Heart left ventricle (tissue), 16 donors: ENCODE measurements at regions not wholly inside any gene's neighbourhood (a gene's known extent, or its start where the extent isn't known, plus 50 kb on each side); places are given as distances from the start of the nearest gene placed in this dataset.

ENCODE experiments used
- ATAC-seq, 4 donors: fragments of 200-7000 bp; cut with Tn5 transposase; one replicate each; pipeline ENCODE4 v1.9.1; 2020 to 2022; ENCODE audit warnings: moderate library complexity in 4 of 4, mild to moderate bottlenecking in 3 of 4, moderate number of reproducible peaks in 1 of 4
- DNase-seq, 5 donors: peaks; one replicate each; pipeline ENCODE4 v3.0.0-alpha.2; 2020
- H3K27ac ChIP-seq, 12 donors: fragments of 200-600 bp; sonication (generic) in 4 of 12; one replicate each; pipeline versions ENCODE4 v1.5.0 to v1.8.0; 2016 to 2022; ENCODE audit warnings: mild to moderate bottlenecking in 2 of 12
- H3K27me3 ChIP-seq, 9 donors: fragments of 200-600 bp; sonication (generic) in 2 of 9; one replicate each; pipeline versions ENCODE4 v1.5.1 to v1.8.0; 2016 to 2022; ENCODE audit warnings: mild to moderate bottlenecking in 3 of 9
- H3K36me3 ChIP-seq, 9 donors: fragments of 200-600 bp; sonication (generic) in 2 of 9; one replicate each; pipeline versions ENCODE4 v1.5.0 to v1.8.0; 2018 to 2022; ENCODE audit warnings: mild to moderate bottlenecking in 2 of 9
- H3K4me1 ChIP-seq, 12 donors: fragments of 200-600 bp; sonication (generic) in 4 of 12; one replicate each; pipeline versions ENCODE4 v1.5.0 to v1.8.0; 2016 to 2022; ENCODE audit warnings: mild to moderate bottlenecking in 3 of 12
- H3K4me3 ChIP-seq, 12 donors: fragments of 200-600 bp; sonication (generic) in 4 of 12; one replicate each; pipeline versions ENCODE4 v1.5.0 to v1.8.0; 2017 to 2022; ENCODE audit warnings: mild to moderate bottlenecking in 9 of 12, moderate library complexity in 4 of 12
- H3K9me3 ChIP-seq, 12 donors: fragments of 200-600 bp; sonication (generic) in 4 of 12; one replicate each; pipeline versions ENCODE4 v1.5.0 to v1.8.0; 2016 to 2022; ENCODE audit warnings: mild to moderate bottlenecking in 1 of 12
- POLR2A ChIP-seq, 2 donors: fragments of 450-650 bp; IDR thresholded peaks; one replicate each; pipeline ENCODE4 v1.6.1; 2017; ENCODE audit warnings: antibody characterized with exemption in 2 of 2, mild to moderate bottlenecking in 2 of 2, moderate library complexity in 2 of 2
- WGBS, 4 donors: extraction: QIAGEN DNeasy Blood & Tissue Kit in 2 of 4; methylation state at CpG; one replicate each; pipeline versions ENCODE4 v1.1.5 to v1.1.7; 2013 to 2018; 5-methylcytosine and 5-hydroxymethylcytosine counted together
- intact Hi-C, 10 donors: fragments of 100-400 bp; cut with DNase I; formaldehyde crosslinking; loops; one replicate each; pipeline versions ENCODE4 v1.11.1 to v1.14.2; 2022
- TF ChIP-seq, protein P1 (sequence below), 12 donors: fragments of 200-600 bp; sonication (generic) in 4 of 12; IDR thresholded peaks; one replicate each; pipeline versions ENCODE4 v1.5.0 to v1.8.0; 2018 to 2022; ENCODE audit warnings: antibody characterized with exemption in 12 of 12, mild to moderate bottlenecking in 5 of 12
- donor health status: ischemic (EF 13 %, LVEDD 7.1; RV severe dilation, severe dysfunction).
- donor health status: healthy with polysubstance abuse.
- donor health status: DM: no; HTN: yes; CAD: no.
- donor health status: DM: no; HTN: no; CAD: no.
- donor health status: ischemic (EF 25% LVEDD 6.9; RV normal size, moderate dysfunction).
- donor health status: ischemic (EF 25% LVEDD 5.7; RV mildly dilated, moderate dysfunction).
- donor health status: healthy.
- donor health status: DM: yes; HTN: yes; CAD: no.
- donor health status: ischemic (EF 35%, LVEDD 5.7; RV mildly dilated, moderate dysfunction).
- donor health status: nonischemic (EF 11% LVEDD 7.7; RV severe dilation, severe dysfunction).
- donor health status: DM: yes; HTN: yes; CAD: no.
- donor health status: PGD.
- donor health status: ischemic (EF 29% LVEDD 5.4; RV normal size, mild dysfunction).
- donor health status: nonischemic (EF 23%, LVEDD 6.1; RV moderate dilation, normal function).

GRCh38 chr10:105707603-105708002 is 1066.5 kb downstream of the SORCS3 start:
- no peak for DNase-seq
- Histone ChIP-seq H3K27me3 (no peaks in the 10 kb centered on the region), H3K27ac (no peak overlapping the region), H3K9me3 (peaks cover 0 to 17% (median 5%) of the 10 kb centered on the region in 12 donors), H3K36me3 (no peaks in the 10 kb centered on the region), H3K4me1 (no peaks in the 10 kb centered on the region), H3K4me3 (no peak overlapping the region)
- intact Hi-C loops: no loop called here
- no peak for ATAC-seq
- WGBS, 4 donors: 65 to 81% (median 76%) methylated on average over 2 of the region's 2 CpGs
- TF ChIP-seq, protein P1, sequence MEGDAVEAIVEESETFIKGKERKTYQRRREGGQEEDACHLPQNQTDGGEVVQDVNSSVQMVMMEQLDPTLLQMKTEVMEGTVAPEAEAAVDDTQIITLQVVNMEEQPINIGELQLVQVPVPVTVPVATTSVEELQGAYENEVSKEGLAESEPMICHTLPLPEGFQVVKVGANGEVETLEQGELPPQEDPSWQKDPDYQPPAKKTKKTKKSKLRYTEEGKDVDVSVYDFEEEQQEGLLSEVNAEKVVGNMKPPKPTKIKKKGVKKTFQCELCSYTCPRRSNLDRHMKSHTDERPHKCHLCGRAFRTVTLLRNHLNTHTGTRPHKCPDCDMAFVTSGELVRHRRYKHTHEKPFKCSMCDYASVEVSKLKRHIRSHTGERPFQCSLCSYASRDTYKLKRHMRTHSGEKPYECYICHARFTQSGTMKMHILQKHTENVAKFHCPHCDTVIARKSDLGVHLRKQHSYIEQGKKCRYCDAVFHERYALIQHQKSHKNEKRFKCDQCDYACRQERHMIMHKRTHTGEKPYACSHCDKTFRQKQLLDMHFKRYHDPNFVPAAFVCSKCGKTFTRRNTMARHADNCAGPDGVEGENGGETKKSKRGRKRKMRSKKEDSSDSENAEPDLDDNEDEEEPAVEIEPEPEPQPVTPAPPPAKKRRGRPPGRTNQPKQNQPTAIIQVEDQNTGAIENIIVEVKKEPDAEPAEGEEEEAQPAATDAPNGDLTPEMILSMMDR (IDR thresholded peaks at IDR 0.05): no peak
- TF ChIP-seq POLR2A (IDR thresholded peaks at IDR 0.05): no peak

- ATAC-seq (no peak), DNase-seq (no peak)
- H3K27me3 ChIP-seq: no peaks in the 10 kb centered on the region
- no peak for TF ChIP-seq POLR2A (IDR thresholded peaks at IDR 0.05)
- TF ChIP-seq, protein P1 (IDR thresholded peaks at IDR 0.05): no peak
- H3K4me1 ChIP-seq: no peaks in the 10 kb centered on the region
- no peaks in the 10 kb centered on the region for H3K36me3 ChIP-seq
- H3K27ac ChIP-seq: no peak overlapping the region
- 75 to 86% (median 84%) methylated on average over 3 of the region's 3 CpGs for WGBS, 4 donors
- H3K4me3 ChIP-seq: no peak overlapping the region
- peaks cover 0 to 17% (median 5%) of the 10 kb centered on the region in 12 donors for H3K9me3 ChIP-seq
- intact Hi-C loops: no loop called here
Measured at GRCh38 chr10:105706281-105707026, 1065.4 kb downstream of the SORCS3 start.

GRCh38 chr10:105702211-105702610 is 1061.1 kb downstream of the SORCS3 start:
- no peak for ATAC-seq
- H3K27ac ChIP-seq: no peak overlapping the region
- intact Hi-C loops: no loop called here
- no peak overlapping the region for H3K4me3 ChIP-seq
- WGBS, 4 donors: 73 to 78% (median 76%) methylated on average over 4 of the region's 4 CpGs
- no peak for DNase-seq
- no peak for TF ChIP-seq POLR2A (IDR thresholded peaks at IDR 0.05)
- TF ChIP-seq, protein P1 (IDR thresholded peaks at IDR 0.05): no peak
- H3K4me1 ChIP-seq: no peaks in the 10 kb centered on the region
- no peaks in the 10 kb centered on the region for H3K36me3 ChIP-seq
- H3K9me3 ChIP-seq: no peaks in the 10 kb centered on the region
- no peaks in the 10 kb centered on the region for H3K27me3 ChIP-seq

GRCh38 chr10:105700218-105700617 is 1059.1 kb downstream of the SORCS3 start:
- intact Hi-C loops: no loop called here
- WGBS, 4 donors: 67 to 77% (median 74%) methylated on average over 2 of the region's 2 CpGs
- no peak for ATAC-seq

More at GRCh38 chr10:105700218-105700617, 1059.1 kb downstream of the SORCS3 start:
- H3K4me3 ChIP-seq: no peak overlapping the region
- H3K4me1 ChIP-seq: no peaks in the 10 kb centered on the region
- no peaks in the 10 kb centered on the region for H3K9me3 ChIP-seq
- TF ChIP-seq POLR2A (IDR thresholded peaks at IDR 0.05): no peak
- TF ChIP-seq, protein P1 (IDR thresholded peaks at IDR 0.05): no peak
- H3K27ac ChIP-seq: no peak overlapping the region
- DNase-seq: no peak
- H3K27me3 ChIP-seq: no peaks in the 10 kb centered on the region
- H3K36me3 ChIP-seq: no peaks in the 10 kb centered on the region
